Posterior cingulate gyrus (tissue), 11 donors: ENCODE measurements at regions not wholly inside any gene's neighbourhood (a gene's known extent, or its start where the extent isn't known, plus 50 kb on each side); places are given as distances from the start of the nearest gene placed in this dataset.

Experiments
- DNase-seq, 10 donors: peaks; one replicate each; pipeline versions ENCODE4 v3.0.0 to v3.0.0-alpha.2; 2020 to 2021; ENCODE audit warnings: mixed read lengths in 3 of 10
- intact Hi-C: fragments of 100-400 bp; cut with DNase I; formaldehyde crosslinking; loops from one replicate; pipeline ENCODE4 v1.15.1; 2023

DNA sequence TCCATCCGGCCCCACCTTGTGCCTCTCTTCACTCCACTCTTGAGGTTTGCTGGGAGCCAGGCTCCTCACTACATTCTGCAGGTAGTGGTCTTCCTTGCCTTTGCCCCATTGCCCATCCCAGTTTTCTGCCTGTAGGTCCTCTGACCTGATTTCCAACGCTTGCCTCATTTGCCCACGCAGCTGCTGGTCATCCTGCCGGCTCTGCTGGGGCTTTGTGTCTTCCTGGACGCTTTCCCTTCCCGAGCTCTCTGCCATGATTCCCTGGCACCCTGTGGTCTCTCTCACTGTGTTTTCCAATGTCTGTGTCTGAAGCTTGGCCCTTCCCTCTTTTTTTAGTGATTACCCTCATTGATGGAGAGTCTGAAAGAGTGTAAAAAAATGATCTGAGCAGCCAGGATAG is 451.6 kb downstream of the UTRN start:
- no peak for DNase-seq
- intact Hi-C loops, result no loop called here

DNA sequence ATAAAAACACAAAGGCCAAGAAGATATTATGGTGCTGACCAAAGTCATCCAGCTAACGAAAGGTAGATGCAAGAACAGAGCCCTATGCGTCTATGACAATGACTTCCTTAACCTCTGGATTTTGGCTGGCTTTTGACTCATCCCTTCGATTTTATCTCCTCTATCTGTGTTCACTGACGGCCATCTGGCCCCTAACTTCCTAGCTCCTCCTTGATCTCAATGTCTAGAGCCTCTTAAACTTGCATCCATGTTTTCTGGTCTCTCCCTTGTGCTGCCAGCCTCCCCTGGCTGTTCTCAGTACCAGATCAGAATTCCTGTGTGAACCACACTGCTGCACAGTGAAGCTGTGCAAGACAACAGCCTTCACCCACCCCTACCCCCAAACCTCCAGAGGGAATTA is 452.9 kb downstream of the UTRN start:
- DNase-seq, result no peak
- intact Hi-C loops, result no loop called here

DNA sequence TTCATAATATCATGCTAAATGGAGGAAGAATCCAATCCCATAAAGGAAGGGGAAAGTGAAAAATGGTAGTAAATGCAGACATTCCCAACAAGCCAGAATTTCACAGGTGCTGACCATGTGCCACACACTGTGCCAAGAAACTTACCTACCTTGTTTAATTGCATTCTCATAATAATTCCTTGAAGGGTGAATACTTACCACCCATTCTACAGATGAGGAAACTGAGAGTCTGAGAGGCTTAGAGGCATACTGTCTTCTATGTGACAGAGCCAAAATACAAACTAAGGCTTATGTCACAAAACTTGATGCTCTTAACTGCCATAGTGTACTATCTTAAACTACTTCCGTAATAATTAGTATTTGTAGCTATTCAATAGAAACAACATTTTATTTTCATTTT is 454.7 kb downstream of the UTRN start:
- intact Hi-C loops, result no loop called here

DNA sequence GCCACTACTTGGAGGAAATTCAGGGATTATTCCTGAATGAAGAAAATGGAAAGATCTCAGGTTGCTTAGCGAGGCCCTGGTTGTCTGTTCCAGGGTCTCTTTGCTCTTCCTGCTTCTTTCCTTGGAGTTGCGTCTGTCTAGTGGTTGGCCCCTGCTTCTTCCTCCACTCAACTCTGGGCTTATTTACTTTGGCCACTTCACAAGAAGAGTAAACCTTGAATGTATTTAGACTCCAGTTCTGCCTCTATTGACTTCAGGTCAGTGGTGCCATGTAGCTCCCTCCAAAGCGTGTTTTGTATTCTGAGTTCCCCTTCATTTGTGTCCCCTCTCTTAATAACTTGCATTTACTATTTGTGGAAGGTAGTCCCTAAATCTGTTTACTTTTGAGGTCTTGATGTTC is 456.5 kb downstream of the UTRN start:
- intact Hi-C loops, result no loop called here
- no peak for DNase-seq

More for the DNA sequence above, 454.7 kb downstream of the UTRN start:
- DNase-seq, result no peak

DNA sequence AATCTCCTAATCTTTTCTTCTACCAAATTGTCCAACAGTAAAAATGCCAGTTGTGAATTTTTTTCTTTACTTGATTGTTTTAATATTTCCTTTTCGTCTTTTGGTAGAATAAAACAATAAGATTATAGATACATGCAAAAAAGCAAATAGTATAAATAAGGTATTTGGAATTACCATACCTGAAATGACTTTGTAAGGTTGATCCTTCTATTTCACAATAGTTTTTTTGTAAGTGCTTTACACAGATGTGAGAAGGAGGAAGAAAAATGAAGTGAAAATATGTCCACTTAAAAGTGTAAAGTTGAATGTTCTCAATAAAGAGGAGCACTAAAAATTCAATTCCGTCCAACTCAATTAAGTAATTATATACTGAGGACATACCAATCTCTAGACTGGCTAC is 457.6 kb downstream of the UTRN start:
- DNase-seq, result no peak
- intact Hi-C loops, result no loop called here

DNA sequence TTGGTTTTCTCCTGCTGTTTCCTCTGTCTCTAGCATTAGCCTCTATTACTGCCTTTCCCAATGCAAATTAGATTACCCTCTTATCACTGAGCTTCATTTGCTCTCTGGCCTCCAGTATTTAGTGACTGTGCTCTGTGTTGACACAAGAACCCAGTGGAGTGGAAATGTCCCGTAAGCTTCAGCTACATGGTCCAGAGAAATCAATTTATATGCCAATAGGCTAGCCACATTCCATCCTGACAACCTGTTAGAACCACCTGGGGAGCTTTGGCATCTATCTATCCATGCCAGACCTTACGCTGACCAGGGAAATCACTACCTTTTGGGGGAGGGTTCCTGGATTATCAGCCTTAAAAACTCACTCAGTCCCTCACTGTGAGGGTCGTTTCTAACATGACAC is 459.6 kb downstream of the UTRN start:
- intact Hi-C loops, result no loop called here
- DNase-seq, result no peak

DNA sequence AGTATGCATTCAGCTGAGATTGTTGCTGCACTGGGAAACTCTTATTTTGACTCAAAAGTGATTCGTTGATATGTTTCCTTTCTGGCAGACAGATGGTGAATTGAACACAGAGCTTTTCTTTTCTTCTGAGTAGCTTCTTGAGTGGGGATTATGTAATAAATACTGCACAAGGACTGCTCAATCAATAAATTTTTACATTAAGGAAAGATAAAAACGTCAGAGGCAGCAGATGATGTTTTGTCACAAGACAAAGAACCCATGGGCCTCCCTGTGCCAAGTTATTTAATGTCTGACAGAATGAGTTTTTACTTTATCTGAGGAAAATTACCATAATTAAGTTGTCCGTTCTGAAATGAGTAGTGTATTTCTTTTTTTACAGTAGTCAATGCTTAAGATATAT is 460.3 kb downstream of the UTRN start:
- DNase-seq, result no peak
- intact Hi-C loops, result no loop called here

DNA sequence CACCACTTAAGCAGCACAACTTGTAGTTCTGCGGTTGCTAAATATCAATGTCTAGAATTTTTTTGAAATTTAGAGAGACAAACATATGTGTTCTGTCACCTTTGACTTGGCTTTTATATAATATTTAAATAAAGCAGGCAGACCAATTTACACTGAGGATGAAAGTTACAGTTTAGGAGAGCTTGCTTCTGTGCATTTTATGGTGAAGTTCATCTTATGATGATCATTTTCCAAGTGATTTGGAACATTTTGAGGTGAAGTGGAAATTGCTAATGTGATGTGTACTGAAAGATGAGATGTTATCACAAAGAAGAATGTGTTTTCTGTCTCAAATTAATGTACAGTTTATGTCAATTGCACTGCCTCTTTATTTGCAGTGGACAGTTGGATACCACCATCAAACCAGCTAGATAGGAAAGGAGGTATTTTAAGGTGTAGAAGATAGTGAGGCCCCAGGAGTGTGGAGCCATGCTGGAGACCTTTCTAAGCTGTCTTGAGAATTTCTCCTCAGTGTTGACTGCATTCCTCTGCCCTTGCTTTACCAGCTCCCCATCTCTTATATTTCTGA is 461.9 kb downstream of the UTRN start:
- no peak for DNase-seq
- intact Hi-C loops, result no loop called here

DNA sequence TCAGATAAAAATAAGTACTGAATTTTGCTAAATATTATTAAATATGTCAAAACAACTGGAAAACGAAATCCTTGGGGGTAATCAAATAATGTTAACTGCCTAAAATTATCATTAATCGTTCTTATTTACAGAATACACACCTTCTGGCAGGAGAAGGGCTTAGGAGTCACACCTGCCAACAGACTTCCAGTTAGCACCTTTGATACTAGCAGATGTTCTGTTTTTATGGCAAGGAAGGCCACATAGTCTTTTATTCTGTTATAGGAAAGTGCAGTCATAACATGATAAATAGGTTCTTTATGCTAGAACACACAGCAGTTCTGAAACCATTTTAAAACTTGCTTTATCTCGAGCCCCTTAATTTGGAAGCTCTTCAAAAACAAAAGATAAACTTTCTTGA is 464.1 kb downstream of the UTRN start:
- no peak for DNase-seq
- intact Hi-C loops, result no loop called here

DNA sequence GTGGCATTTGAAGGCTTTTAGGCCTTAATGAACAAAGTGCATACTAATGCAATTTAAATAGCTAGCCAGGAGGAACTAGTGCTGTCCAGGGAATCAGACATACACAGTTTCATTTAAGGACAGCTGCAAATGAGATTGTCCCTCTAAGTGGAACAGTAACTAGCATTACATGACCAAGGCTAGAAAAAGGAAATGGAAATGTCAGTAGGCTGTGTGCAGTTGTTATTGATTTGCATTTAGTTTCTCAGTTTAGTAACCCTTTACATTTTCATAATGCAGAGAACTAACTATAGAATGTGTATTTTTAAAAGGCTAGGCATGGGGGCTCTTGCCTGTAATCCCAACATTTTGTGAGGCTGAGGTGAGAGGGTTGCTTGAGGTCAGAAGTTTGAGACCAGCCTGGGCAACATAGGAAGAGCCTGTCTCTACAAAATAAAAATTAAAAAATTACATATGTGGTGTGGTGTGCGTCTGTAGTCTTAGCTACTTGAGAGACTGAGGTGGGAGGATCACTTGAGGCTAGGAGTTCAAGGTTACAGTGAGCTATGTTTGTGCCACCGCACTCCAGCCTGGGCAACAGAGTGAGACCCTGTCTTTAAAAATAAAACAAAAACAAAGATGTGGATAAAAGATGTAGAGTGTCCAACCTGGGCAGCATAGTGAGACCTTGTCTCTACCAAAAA is 468.0 kb downstream of the UTRN start:
- intact Hi-C loops, result no loop called here
- no peak for DNase-seq

DNA sequence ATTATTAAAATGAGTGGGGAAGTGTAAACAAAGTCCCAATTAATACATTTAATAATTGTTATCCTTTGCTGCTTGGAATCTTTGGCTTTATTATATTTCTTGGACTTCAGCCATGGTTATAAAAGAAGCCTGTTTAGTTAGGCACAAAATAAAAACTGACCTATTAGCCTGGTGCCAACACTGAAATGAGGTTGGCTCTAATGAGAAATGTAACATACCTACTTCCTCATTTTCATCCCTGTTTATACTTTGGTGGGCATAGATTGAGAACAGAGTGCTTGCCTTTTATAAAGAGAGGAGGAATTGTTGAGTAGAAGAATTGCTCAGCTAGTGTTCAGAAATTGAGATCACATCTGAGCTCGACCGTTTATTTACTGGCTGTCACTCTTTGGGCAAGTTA is 471.3 kb downstream of the UTRN start:
- intact Hi-C loops, result no loop called here
- DNase-seq, result no peak

DNA sequence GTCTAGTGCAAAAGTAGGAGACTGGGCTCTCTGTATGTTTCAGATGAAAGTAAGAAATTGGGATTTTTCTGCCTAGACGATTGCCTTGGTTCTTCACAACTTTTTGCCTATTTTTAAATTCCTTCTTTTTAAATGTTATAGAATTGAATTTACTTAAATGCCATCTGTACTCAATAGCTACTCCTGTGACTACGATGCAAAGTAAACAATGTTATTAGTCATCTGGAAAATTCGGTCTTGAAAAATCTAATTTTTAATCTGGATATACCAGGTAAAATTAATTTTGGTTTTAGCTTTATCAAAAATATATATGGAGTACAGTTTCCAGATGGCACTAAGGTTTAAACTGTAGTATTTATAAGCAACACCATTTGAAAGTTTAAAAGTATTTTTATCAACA is 472.2 kb downstream of the UTRN start:
- no peak for DNase-seq
- intact Hi-C loops, result no loop called here

DNA sequence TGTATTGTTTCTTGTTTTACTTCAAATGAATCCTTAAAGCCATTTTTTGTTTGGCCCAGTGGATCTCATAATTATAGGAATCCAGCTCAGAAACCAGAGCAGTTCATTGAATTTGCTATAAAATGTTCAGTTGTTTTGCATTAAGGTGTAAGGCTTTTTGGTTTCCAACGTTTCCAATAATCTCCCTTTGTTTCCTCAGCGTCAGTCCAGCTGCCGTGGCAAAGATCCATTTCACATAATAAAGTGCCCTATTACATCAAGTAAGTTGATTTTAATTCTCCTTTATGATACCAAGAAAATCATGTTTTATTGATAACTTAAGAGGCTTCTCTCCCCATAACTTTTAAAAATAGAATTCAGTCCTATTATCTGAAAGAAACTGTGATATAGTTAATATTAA is 472.6 kb downstream of the UTRN start:
- intact Hi-C loops, result no loop called here
- no peak for DNase-seq

DNA sequence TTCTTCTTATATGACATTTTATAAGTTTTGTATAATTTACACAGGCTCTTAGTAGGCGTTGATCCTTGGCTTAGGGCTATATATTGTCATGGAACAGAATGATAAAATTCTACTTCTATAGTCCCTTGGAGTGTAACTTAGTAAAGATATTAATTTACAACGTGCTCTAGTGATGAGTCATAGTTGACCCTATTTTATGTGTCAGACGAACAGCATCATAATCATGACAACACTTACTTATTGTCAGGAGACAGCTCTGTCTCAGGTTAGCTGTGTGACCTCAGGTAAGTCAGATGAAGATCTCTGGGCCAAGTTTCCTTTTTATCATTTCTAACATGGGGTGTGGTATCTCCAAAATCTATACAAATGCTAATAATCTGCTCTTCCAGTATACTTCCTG is 473.5 kb downstream of the UTRN start:
- DNase-seq, result no peak
- intact Hi-C loops, result no loop called here

DNA sequence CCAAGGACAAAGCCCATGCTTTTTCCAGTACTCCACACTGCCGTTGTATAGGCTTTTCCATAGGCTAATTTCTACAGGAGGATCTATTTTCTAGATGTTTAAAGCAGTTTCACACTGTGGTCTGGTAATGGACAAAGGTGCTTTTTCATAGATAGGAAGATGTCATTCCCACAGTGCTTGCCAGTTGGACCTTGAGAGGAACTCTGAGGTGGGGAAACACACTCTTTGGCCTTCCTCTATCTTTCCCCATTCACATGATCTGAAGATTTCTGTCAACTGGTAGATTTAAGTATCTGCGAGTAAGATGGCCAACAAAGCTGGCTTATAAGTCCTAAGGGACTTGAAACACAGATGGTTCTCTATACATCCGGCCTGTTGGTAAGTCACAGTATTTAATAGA is 477.3 kb downstream of the UTRN start:
- no peak for DNase-seq
- intact Hi-C loops, result no loop called here

DNA sequence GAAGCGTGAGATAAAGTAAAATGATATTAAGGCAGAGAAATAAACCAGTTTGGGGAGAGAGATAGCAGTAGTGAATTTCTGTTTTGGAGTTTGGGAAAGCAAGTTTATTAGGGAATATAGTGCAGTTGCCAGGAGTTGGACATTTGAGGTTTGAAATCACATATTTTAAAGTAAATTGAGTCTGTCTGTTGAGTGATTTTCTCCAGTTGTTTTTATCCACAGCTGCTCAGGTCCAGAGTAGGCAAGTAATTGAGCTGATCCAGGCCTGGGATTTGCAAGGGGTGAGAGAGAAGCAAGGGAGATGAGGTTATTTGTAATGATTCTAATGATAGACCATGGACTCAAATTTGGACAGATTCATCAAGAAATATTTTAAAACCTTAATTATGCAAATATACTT is 481.9 kb downstream of the UTRN start:
- intact Hi-C loops, result no loop called here
- DNase-seq, result no peak

DNA sequence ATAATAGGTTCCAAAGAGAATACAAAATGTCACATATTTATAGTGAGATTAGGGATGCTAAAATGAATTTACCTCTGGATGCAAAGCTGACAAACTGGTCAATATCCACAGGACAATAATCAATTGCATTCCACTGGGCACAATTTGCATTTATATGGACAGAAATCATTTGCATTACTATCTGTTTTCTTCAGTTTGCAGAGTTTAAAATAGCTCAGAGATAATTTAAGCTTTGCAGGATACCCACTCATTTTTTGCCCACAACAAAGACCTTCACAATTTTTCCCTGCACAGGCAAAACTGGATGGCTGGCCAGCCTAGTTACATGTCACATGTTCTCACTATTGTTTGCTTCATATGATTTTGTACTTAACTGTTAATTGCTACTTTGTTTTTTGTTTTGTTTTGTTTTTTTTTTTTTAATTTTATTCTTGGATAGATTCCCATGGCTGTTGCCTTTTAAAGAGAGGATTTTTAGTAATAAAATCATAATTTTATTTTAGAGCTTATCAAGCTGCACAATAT is 483.5 kb downstream of the UTRN start:
- intact Hi-C loops, result no loop called here
- DNase-seq, result no peak

DNA sequence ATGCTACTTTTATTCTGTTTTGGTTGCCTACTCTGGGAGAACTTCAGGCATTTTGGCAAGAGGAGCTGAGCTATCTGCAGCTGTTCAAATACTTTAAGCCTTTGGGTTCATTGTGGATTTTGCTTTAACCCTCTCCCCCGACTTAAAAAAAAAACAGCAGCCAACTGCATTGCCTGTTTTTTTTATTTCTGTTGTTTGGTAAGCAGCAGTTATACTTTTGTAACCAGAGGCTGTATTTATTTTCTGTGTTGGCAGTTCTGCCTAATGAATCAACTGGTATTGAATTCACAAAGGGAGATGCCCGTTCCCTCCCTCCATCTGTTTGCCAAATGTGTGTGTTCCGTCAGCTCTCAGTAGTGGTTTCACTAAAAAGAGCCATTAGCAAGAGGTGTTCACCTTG is 484.0 kb downstream of the UTRN start:
- intact Hi-C loops, result no loop called here
- DNase-seq, result no peak

DNA sequence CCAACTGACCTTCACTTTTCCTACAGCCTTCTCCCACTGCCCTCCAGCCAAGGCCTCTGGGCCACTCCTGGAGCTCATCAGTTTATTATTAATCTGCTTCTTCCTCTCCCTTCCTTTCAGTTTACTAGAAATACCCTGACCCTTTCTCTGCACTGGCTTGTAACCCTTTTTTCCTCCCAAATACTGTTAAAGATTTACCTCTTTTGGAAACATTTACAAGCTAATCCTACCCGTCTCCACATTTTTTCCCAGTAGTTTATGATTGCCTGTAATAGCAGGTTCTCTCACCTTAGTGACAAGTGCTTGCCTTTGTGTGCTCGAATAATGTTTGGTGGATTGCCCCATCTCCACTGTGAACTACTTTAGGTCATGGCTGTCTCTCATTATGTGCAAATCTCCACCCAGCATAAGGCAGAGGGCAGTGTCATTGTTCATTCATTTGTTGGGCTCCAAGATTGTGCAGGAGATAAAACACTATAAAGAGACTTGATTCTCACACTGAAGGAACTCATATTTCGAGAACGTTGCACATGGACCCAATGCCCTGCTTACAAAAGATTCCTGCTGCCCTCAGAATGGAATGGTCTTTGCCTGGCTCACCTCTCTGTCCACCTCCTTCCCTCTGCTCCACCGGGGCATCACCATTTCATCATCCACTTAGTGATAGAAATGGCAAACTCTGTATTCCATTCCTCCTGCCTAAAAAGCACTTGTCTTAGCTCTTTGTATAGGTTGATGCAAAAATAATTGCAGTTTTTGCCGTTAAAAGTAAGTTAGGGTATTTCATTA is 491.1 kb downstream of the UTRN start:
- intact Hi-C loops, result no loop called here
- DNase-seq, result no peak

DNA sequence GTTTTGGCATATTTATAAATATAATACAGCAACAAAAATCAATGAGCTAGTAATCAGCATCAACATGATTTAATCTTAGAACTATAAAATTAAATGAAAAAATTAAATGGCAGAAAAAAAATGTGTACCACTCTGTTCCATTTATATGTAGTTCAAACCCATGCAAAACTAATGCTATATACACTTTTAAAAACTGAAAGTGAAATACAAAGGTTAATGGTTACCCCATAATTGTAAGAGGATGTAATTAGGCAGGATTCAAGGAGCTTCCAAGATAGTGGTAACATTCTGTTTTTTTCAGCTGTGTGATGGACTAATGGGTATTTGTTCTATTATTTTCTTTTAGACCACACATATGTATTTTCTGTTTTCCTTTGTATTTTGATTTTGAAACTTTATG is 492.1 kb downstream of the UTRN start:
- no peak for DNase-seq
- intact Hi-C loops, result no loop called here

DNA sequence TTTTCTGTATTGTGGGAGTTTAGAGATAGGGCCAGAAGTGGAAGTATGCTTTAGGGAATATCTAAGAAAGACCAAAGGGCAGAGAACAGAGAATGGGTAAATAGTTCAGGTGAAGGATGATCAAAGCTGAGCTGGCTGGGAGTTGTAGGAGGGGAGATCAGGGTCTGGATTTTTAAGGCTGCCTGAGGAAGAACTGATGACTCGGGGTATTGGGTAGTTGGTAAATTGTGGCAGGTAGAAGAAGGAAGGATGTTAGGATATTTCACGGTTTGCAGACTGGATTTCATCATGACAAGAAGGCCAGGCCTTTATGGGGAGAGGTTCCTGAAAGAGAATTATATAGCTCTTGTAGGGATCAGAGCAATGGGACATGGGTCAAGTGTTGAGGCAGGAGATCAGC is 492.9 kb downstream of the UTRN start:
- intact Hi-C loops, result no loop called here
- no peak for DNase-seq
